Calu3 (cell line): ENCODE measurements at regions not wholly inside any gene's neighbourhood (a gene's known extent, or its start where the extent isn't known, plus 50 kb on each side); places are given as distances from the start of the nearest gene placed in this dataset.

Experiments
- BruUV-seq: library from RNA; stranded (reverse); fragments of 400-500 nt; replicated peaks from 2 replicates; lab custom pipeline; 2021; lab: Mats Ljungman, UMichigan
- CTCF ChIA-PET: fragments of 300-600 bp; sonication (Branson Sonifier 250); formaldehyde crosslinking; loops from one replicate; lab custom pipeline; 2022; ENCODE audit warnings: antibody characterized with exemption; lab: Charles Lee
- DNase-seq: peaks from one replicate; pipeline ENCODE4 v3.0.0; 2022
- H3K27ac Mint-ChIP-seq: one replicate; pipeline ENCODE4 v1.8.0; 2022; ENCODE audit warnings: mixed read lengths; ENCODE audit not compliant: unreplicated experiment
- H3K27me3 Mint-ChIP-seq: one replicate; pipeline ENCODE4 v1.8.0; 2022; ENCODE audit warnings: mixed read lengths; ENCODE audit not compliant: unreplicated experiment
- H3K36me3 Mint-ChIP-seq: one replicate; pipeline ENCODE4 v1.8.0; 2022; ENCODE audit warnings: mild to moderate bottlenecking, moderate library complexity, mixed read lengths; ENCODE audit not compliant: insufficient read depth, unreplicated experiment
- H3K4me1 Mint-ChIP-seq: one replicate; pipeline ENCODE4 v1.8.0; 2022; ENCODE audit warnings: mild to moderate bottlenecking, low read depth, mixed read lengths; ENCODE audit not compliant: unreplicated experiment
- H3K4me3 Mint-ChIP-seq: one replicate; pipeline ENCODE4 v1.8.0; 2022; ENCODE audit warnings: mild to moderate bottlenecking, low read depth, moderate library complexity, mixed read lengths; ENCODE audit not compliant: unreplicated experiment
- H3K9me3 Mint-ChIP-seq: one replicate; pipeline ENCODE4 v1.8.0; 2022; ENCODE audit warnings: low read depth, mixed read lengths; ENCODE audit not compliant: unreplicated experiment
- intact Hi-C: fragments of 100-400 bp; cut with micrococcal nuclease; formaldehyde crosslinking; loops from one replicate; pipeline ENCODE4 v1.10.0; 2022; ENCODE audit not compliant: unreplicated experiment
- TF ChIP-seq, protein P1 (sequence below): fragments of 200-600 bp; IDR thresholded peaks from one replicate; pipeline ENCODE4 v1.8.0; 2022; ENCODE audit warnings: antibody characterized with exemption; ENCODE audit not compliant: unreplicated experiment

- H3K4me3 Mint-ChIP-seq, result no peak overlapping the region
- BruUV-seq, result no TSS peak
- intact Hi-C loops, result loop anchor here (5.0 to 10.0 kb wide), 2 partner anchors 65 to 233 kb away; partner anchors contain the start of gene PRKCQ
- CTCF ChIA-PET, result no interaction called here
- H3K27ac Mint-ChIP-seq, result no peak overlapping the region
- H3K4me1 Mint-ChIP-seq, result no peaks in the 10 kb centered on the region
- DNase-seq, result no peak
- H3K36me3 Mint-ChIP-seq, result no peaks in the 10 kb centered on the region
- TF ChIP-seq, protein P1, sequence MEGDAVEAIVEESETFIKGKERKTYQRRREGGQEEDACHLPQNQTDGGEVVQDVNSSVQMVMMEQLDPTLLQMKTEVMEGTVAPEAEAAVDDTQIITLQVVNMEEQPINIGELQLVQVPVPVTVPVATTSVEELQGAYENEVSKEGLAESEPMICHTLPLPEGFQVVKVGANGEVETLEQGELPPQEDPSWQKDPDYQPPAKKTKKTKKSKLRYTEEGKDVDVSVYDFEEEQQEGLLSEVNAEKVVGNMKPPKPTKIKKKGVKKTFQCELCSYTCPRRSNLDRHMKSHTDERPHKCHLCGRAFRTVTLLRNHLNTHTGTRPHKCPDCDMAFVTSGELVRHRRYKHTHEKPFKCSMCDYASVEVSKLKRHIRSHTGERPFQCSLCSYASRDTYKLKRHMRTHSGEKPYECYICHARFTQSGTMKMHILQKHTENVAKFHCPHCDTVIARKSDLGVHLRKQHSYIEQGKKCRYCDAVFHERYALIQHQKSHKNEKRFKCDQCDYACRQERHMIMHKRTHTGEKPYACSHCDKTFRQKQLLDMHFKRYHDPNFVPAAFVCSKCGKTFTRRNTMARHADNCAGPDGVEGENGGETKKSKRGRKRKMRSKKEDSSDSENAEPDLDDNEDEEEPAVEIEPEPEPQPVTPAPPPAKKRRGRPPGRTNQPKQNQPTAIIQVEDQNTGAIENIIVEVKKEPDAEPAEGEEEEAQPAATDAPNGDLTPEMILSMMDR, result no peak
- no peaks in the 10 kb centered on the region for H3K9me3 Mint-ChIP-seq
- H3K27me3 Mint-ChIP-seq, result peaks cover 84% of the 10 kb centered on the region
These were observed 69.8 kb upstream of the PRKCQ start for GRCh38 chr10:6649903-6650302.

DNA sequence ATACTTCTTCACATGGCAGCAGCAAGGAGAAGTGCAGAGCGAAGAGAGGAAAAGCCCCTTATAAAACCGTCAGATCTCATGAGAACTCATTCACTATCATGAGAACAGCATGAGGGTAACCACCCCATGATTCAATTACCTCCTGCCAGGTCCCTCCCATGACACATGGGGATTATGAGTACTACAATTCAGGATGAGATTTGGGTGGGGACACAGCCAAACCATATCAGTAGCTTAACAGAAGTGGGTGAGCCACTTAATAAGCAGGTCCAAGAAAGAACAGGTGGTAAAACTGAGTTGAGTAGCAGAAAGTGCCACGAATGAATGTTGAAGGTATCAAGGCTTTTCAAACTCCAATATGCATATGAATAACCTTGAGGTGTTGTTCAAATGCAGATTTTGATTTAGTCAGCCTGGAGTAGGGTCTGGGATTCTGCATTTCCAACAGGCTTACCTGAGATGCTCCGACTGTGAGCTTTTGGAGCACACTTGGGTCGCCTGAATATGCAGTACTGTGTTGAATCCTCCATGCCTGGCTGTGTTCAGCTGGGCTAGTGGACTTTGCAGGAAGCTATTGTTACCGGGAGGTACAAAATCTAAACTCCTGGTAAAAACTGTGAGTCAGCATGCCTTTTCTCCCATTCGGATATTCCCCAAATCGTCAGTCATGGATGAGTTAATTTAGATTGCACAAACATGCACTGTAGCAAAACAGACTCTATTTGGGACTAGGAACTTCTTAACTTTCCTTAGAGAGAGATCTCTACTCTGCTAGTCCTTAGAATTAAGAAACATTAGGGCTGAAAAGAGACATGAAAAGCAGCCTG lies 69.0 kb upstream of the PRKCQ start:
- CTCF ChIA-PET, result no interaction called here
- Mint-ChIP-seq H3K36me3 (no peaks in the 10 kb centered on the region), H3K4me1 (no peaks in the 10 kb centered on the region), H3K4me3 (no peak overlapping the region), H3K27ac (no peak overlapping the region), H3K27me3 (peaks cover 84% of the 10 kb centered on the region), H3K9me3 (no peaks in the 10 kb centered on the region)
- BruUV-seq, result no TSS peak
- intact Hi-C loops, result loop anchor here (5.0 to 10.0 kb wide), 2 partner anchors 64 to 232 kb away; partner anchors contain the start of gene PRKCQ
- no peak for DNase-seq
- TF ChIP-seq, protein P1, result no peak

DNA sequence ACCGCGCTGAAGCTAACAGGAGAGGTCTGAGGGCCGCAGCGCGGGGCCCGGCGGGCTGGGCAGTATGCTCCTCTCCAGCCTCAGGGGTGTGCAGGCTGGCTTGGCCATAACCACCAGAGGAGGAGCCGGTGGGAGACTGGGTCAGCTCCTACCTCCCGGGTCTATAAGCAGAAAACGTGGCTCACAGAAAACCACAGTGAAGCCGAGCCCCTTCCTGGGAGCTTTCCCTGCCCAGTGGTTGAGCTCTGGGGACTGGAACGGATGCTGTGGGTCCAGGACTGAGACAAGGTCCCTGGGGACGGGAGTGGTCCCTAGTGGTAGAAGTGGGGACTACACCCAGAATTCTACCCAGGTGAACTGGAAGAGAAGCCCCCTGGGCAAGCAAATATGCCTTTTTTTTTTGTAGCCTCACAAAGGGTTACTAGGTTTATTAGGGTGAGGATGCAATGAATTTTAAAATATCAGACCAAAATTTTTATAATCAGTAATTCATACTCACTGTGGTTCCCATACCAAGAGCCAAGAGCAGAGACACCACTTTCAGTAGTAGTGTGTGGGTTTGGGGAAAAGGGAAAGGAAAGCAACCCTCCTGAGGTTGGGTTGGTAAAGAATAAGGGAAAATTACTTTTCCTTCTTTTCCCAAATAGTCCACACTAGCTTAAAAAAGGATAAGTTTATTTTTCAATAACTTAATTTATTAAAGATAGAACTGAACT lies 67.9 kb upstream of the PRKCQ start:
- Mint-ChIP-seq H3K4me3 (no peak overlapping the region), H3K9me3 (no peaks in the 10 kb centered on the region), H3K27ac (no peak overlapping the region), H3K36me3 (no peaks in the 10 kb centered on the region), H3K4me1 (no peaks in the 10 kb centered on the region), H3K27me3 (peaks cover 82% of the 10 kb centered on the region)
- DNase-seq, result peak; percentile 71
- intact Hi-C loops, result loop anchor here (5.0 to 10.0 kb wide), 2 partner anchors 63 to 231 kb away; partner anchors contain the start of gene PRKCQ
- BruUV-seq, result no TSS peak
- CTCF ChIA-PET, result no interaction called here
- TF ChIP-seq, protein P1, result peak; percentile 88

DNA sequence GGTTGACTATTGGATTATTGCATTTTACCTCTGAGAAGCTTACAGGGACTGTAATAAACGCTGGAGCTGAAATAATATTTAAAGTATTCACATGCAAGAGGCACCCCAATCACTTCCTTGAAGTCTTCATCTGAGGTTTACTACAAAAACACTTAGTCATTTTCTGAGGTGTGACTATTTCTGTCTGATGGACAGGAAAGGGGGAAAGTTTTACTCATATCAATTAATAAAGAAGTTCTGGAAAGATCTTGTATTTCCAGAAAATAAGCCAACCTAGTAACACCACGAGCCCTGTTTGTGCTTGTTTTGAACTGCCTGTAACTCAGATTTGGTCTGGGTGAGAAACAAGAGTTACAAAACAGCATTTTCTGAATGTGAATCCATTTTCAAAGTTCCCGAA lies 63.9 kb upstream of the PRKCQ start:
- CTCF ChIA-PET, result interaction anchor here (0.6 kb wide), 1 partner anchor 21 kb away, joined by 4 read pairs; no protein-coding TSS in a partner anchor
- no peaks in the 10 kb centered on the region for H3K9me3 Mint-ChIP-seq
- no peak for DNase-seq
- TF ChIP-seq, protein P1, result no peak
- intact Hi-C loops, result loop anchor here (10.0 kb wide), 1 partner anchor 59 kb away; the partner anchor contains the start of gene PRKCQ
- BruUV-seq, result no TSS peak
- H3K36me3 Mint-ChIP-seq, result no peaks in the 10 kb centered on the region
- no peaks in the 10 kb centered on the region for H3K4me1 Mint-ChIP-seq
- peaks cover 73% of the 10 kb centered on the region for H3K27me3 Mint-ChIP-seq
- no peak overlapping the region for H3K4me3 Mint-ChIP-seq
- no peak overlapping the region for H3K27ac Mint-ChIP-seq
